PFSK-1 (cell line): ENCODE measurements at regions not wholly inside any gene's neighbourhood (a gene's known extent, or its start where the extent isn't known, plus 50 kb on each side); places are given as distances from the start of the nearest gene placed in this dataset.

Experiments used
- FOXP2 ChIP-seq: optimal IDR thresholded peaks from 2 replicates; pipeline ENCODE3; 2011; ENCODE audit warnings: borderline replicate concordance, control low read depth, inconsistent platforms; ENCODE audit not compliant: insufficient read depth; ENCODE audit errors: extremely low read length, extremely low read depth
- POLR2AphosphoS5 ChIP-seq: IDR thresholded peaks from 2 replicates; pipeline ENCODE4 v1.6.1; 2012; ENCODE audit warnings: low read depth, mild to moderate bottlenecking, control low read depth, low read length, moderate library complexity
- SIN3A ChIP-seq: IDR thresholded peaks from 2 replicates; pipeline ENCODE4 v1.6.1; 2012; ENCODE audit warnings: mild to moderate bottlenecking, low read length, moderate library complexity, borderline replicate concordance; ENCODE audit not compliant: insufficient read depth
- TAF1 ChIP-seq: IDR thresholded peaks from 2 replicates; pipeline ENCODE4 v1.6.1; 2012; ENCODE audit warnings: low read length, control low read depth, borderline replicate concordance; ENCODE audit not compliant: insufficient read depth
- TF ChIP-seq, protein P1 (sequence below), 2 experiments: IDR thresholded peaks; 2 replicates each; pipeline versions ENCODE4 v1.6.1 to v1.8.0; 2011 to 2012; ENCODE audit warnings: low read depth in 2 of 2, low read length in 2 of 2, control low read depth in 1 of 2, inconsistent platforms in 1 of 2, mild to moderate bottlenecking in 1 of 2, moderate library complexity in 1 of 2; ENCODE audit not compliant: insufficient read depth in 1 of 2

DNA sequence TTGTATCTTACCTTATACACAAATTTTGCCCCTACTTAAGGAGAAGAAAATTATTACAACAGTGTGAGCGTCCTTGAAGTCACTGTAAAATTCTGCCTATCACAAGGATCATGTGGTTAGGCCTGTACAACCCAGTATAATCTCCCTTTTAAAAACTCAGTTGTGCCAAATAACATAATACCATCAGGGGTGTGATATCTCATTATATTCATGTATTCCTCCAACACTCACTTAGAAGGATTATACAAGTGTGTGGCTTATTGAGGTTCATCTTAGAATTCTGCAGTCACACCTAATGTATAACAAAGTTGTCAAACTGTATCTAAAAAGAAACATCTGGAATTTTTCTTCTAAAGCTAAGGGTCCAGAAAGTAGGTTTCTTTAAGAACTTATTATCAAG is 998.8 kb upstream of the LRRTM1 start:
- TF ChIP-seq FOXP2 (no peak), SIN3A (no peak), TAF1 (no peak), POLR2AphosphoS5 (no peak)
- TF ChIP-seq, protein P1, sequence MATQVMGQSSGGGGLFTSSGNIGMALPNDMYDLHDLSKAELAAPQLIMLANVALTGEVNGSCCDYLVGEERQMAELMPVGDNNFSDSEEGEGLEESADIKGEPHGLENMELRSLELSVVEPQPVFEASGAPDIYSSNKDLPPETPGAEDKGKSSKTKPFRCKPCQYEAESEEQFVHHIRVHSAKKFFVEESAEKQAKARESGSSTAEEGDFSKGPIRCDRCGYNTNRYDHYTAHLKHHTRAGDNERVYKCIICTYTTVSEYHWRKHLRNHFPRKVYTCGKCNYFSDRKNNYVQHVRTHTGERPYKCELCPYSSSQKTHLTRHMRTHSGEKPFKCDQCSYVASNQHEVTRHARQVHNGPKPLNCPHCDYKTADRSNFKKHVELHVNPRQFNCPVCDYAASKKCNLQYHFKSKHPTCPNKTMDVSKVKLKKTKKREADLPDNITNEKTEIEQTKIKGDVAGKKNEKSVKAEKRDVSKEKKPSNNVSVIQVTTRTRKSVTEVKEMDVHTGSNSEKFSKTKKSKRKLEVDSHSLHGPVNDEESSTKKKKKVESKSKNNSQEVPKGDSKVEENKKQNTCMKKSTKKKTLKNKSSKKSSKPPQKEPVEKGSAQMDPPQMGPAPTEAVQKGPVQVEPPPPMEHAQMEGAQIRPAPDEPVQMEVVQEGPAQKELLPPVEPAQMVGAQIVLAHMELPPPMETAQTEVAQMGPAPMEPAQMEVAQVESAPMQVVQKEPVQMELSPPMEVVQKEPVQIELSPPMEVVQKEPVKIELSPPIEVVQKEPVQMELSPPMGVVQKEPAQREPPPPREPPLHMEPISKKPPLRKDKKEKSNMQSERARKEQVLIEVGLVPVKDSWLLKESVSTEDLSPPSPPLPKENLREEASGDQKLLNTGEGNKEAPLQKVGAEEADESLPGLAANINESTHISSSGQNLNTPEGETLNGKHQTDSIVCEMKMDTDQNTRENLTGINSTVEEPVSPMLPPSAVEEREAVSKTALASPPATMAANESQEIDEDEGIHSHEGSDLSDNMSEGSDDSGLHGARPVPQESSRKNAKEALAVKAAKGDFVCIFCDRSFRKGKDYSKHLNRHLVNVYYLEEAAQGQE (IDR thresholded peaks at IDR 0.05; ENCODE audit: insufficient read depth in 1 of 2, low read depth in 2 of 2, low read length in 2 of 2): no peak

DNA sequence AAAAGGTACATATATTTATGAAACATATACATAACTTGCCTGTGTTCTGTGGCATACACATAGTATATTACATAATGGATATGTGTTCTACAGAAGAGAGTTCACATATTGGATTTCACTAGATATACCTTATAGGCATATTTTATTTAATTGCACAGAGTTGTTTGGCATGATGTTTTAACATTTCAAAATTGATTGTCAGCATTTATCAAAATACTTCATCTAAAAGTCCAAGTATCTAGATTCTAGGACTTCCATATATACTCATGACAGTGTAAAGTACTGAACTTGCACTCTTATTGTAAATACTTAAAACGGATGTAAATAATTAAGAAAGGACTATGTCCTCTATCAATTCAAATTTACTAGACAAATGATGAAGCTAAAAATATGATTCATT is 995.3 kb upstream of the LRRTM1 start:
- TF ChIP-seq FOXP2: no peak

GRCh38 chr2:81290846-81291245 is 986.3 kb upstream of the LRRTM1 start:
- TF ChIP-seq TAF1 (no peak), POLR2AphosphoS5 (no peak), SIN3A (no peak), FOXP2 (no peak)
- TF ChIP-seq, protein P1 (IDR thresholded peaks at IDR 0.05; ENCODE audit: insufficient read depth in 1 of 2, low read depth in 2 of 2, low read length in 2 of 2): no peak

DNA sequence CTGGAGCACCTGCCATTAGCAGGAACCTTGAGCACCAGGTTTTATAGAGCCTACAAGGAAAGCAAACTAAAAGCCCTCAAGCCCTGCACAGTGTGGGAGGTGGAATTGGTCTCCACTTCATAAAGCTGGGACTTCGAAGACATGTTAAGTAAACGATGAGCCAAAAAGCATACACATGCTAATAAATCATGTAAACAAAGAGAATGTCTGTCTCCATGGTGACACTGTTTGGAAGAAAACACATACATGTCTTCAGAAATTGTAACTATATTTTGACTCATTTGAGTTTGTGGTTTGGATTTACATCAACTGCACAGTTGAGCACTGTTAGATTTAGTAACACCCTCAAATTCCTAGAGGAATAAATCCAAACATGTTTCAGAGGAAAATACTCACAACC is 978.5 kb upstream of the LRRTM1 start:
- TF ChIP-seq FOXP2 (no peak), POLR2AphosphoS5 (no peak), TAF1 (no peak), SIN3A (no peak)
- TF ChIP-seq, protein P1 (IDR thresholded peaks at IDR 0.05; ENCODE audit: insufficient read depth in 1 of 2, low read depth in 2 of 2, low read length in 2 of 2): no peak

GRCh38 chr2:81282151-81282769 is 977.7 kb upstream of the LRRTM1 start:
- TF ChIP-seq SIN3A (no peak), TAF1 (no peak), POLR2AphosphoS5 (no peak), FOXP2 (no peak)
- TF ChIP-seq, protein P1 (IDR thresholded peaks at IDR 0.05; ENCODE audit: insufficient read depth in 1 of 2, low read depth in 2 of 2, low read length in 2 of 2): no peak
